IMR-90 (cell line): ENCODE measurements at regions not wholly inside any gene's neighbourhood (a gene's known extent, or its start where the extent isn't known, plus 50 kb on each side); places are given as distances from the start of the nearest gene placed in this dataset.

Source experiments
- ATAC-seq: fragments of 200-7000 bp; cut with Tn5 transposase; 2 replicates; pipeline ENCODE4 v1.9.1; 2020; ENCODE audit warnings: low read depth, mild to moderate bottlenecking, moderate library complexity
- BruUV-seq: library from RNA; stranded (reverse); fragments of 400-500 nt; replicated peaks from 2 replicates; lab custom pipeline; 2021; lab: Mats Ljungman, UMichigan
- CTCF ChIA-PET: fragments of 300-600 bp; formaldehyde crosslinking; extraction: SDS; loops from one replicate; lab custom pipeline; 2021; ENCODE audit warnings: antibody characterized with exemption; lab: Yijun Ruan, JAX
- POLR2A ChIA-PET: fragments of 300-600 bp; sonication (Branson Sonifier 250); formaldehyde crosslinking; loops from one replicate; lab custom pipeline; 2022; ENCODE audit warnings: antibody characterized with exemption; ENCODE audit not compliant: unreplicated experiment; lab: Charles Lee
- DNase-seq: peaks from one replicate; pipeline ENCODE4 v3.0.0; 2013
- H2AFZ ChIP-seq: replicated peaks from 2 replicates; pipeline ENCODE3; 2013; ENCODE audit warnings: low read length, mild to moderate bottlenecking; ENCODE audit not compliant: poor library complexity
- H2AK5ac ChIP-seq: 2 replicates; pipeline ENCODE4 v1.6.1; 2013; ENCODE audit warnings: low read depth, low read length, inconsistent platforms
- H2AK9ac ChIP-seq: replicated peaks from 2 replicates; pipeline ENCODE3; 2013; ENCODE audit warnings: mild to moderate bottlenecking, low read depth, low read length, moderate library complexity; ENCODE audit not compliant: poor library complexity
- H2BK120ac ChIP-seq: 2 replicates; pipeline ENCODE4 v1.6.1; 2013; ENCODE audit warnings: low read depth, low read length, inconsistent platforms
- H2BK15ac ChIP-seq: 3 replicates; pipeline ENCODE4 v1.6.1; 2013; ENCODE audit warnings: low read depth, low read length, inconsistent platforms
- H2BK20ac ChIP-seq: 2 replicates; pipeline ENCODE4 v1.6.1; 2013; ENCODE audit warnings: low read depth, mild to moderate bottlenecking, inconsistent platforms, low read length, moderate library complexity
- H2BK5ac ChIP-seq: 2 replicates; pipeline ENCODE4 v1.6.1; 2013; ENCODE audit warnings: mild to moderate bottlenecking, low read depth, low read length, inconsistent platforms; ENCODE audit not compliant: poor library complexity, severe bottlenecking
- H3K14ac ChIP-seq: replicated peaks from 2 replicates; pipeline ENCODE4 v1.6.1; 2013; ENCODE audit warnings: low read depth, low read length, inconsistent platforms
- H3K18ac ChIP-seq: 2 replicates; pipeline ENCODE4 v1.6.1; 2013; ENCODE audit warnings: low read depth, low read length, control low read depth
- H3K23ac ChIP-seq: 2 replicates; pipeline ENCODE4 v1.6.1; 2013; ENCODE audit warnings: low read depth, low read length, inconsistent platforms
- H3K27ac ChIP-seq: 2 replicates; pipeline ENCODE4 v1.5.1; 2013; ENCODE audit warnings: mild to moderate bottlenecking, control low read depth, low read length; ENCODE audit not compliant: insufficient read depth
- H3K27me3 ChIP-seq: 2 replicates; pipeline ENCODE4 v1.6.1; 2013; ENCODE audit warnings: low read length; ENCODE audit not compliant: control insufficient read depth, insufficient read depth
- H3K36me3 ChIP-seq: 2 replicates; pipeline ENCODE4 v1.6.1; 2013; ENCODE audit warnings: low read length, mixed read lengths; ENCODE audit not compliant: control insufficient read depth, insufficient read depth
- H3K4ac ChIP-seq: 2 replicates; pipeline ENCODE4 v1.6.1; 2013; ENCODE audit warnings: low read depth, low read length, inconsistent platforms
- H3K4me1 ChIP-seq: 2 replicates; pipeline ENCODE4 v1.6.1; 2013; ENCODE audit warnings: low read length, mixed read lengths; ENCODE audit not compliant: control insufficient read depth, insufficient read depth
- H3K4me2 ChIP-seq: 2 replicates; pipeline ENCODE4 v1.6.1; 2013; ENCODE audit warnings: low read depth, mild to moderate bottlenecking, control low read depth, low read length, moderate library complexity
- H3K4me3 ChIP-seq: 2 replicates; pipeline ENCODE4 v1.5.1; 2013; ENCODE audit warnings: low read depth, mild to moderate bottlenecking, control low read depth, low read length, moderate library complexity; ENCODE audit not compliant: insufficient read depth
- H3K56ac ChIP-seq: 2 replicates; pipeline ENCODE4 v1.6.1; 2013; ENCODE audit warnings: low read length, inconsistent platforms; ENCODE audit not compliant: insufficient read depth; ENCODE audit errors: extremely low read depth
- H3K79me1 ChIP-seq, 2 experiments: 2 replicates each; pipeline ENCODE4 v1.6.1; 2013; ENCODE audit warnings: low read length in 2 of 2, inconsistent platforms in 1 of 2, low read depth in 1 of 2
- H3K9ac ChIP-seq: 2 replicates; pipeline ENCODE4 v1.6.1; 2013; ENCODE audit warnings: low read depth, low read length, control low read depth
- H3K9me1 ChIP-seq: 2 replicates; pipeline ENCODE4 v1.6.1; 2013; ENCODE audit warnings: low read length, inconsistent platforms; ENCODE audit not compliant: insufficient read depth
- H3K9me3 ChIP-seq: 2 replicates; pipeline ENCODE4 v1.6.1; 2013; ENCODE audit warnings: low read length; ENCODE audit not compliant: control insufficient read depth, insufficient read depth
- H4K20me1 ChIP-seq: 2 replicates; pipeline ENCODE4 v1.6.1; 2013; ENCODE audit warnings: low read length, inconsistent platforms; ENCODE audit not compliant: insufficient read depth
- H4K5ac ChIP-seq: 2 replicates; pipeline ENCODE4 v1.6.1; 2013; ENCODE audit warnings: mild to moderate bottlenecking, low read depth, low read length, control low read depth
- H4K8ac ChIP-seq, 2 experiments: 2 replicates each; pipeline ENCODE4 v1.6.1; 2013; ENCODE audit warnings: low read depth in 2 of 2, low read length in 2 of 2, control low read depth in 1 of 2, inconsistent platforms in 1 of 2
- H4K91ac ChIP-seq: 2 replicates; pipeline ENCODE4 v1.6.1; 2013; ENCODE audit warnings: low read depth, low read length, inconsistent platforms; ENCODE audit not compliant: insufficient read depth
- CEBPB ChIP-seq: IDR thresholded peaks from 2 replicates; pipeline ENCODE4 v1.6.1; 2012; ENCODE audit warnings: low read depth, low read length, improper control_type of control experiment
- CHD1 ChIP-seq: IDR thresholded peaks from 2 replicates; pipeline ENCODE4 v1.6.1; 2012; ENCODE audit warnings: low read depth, low read length, improper control_type of control experiment
- WGBS, 2 experiments: methylation state at CpG; one replicate each; pipeline versions ENCODE4 v1.1.5 to v1.1.7; 2013; ENCODE audit warnings: missing lambda C conversion rate in 2 of 2; ENCODE audit not compliant: insufficient read length in 1 of 2; ENCODE audit errors: extremely low coverage in 2 of 2; 5-methylcytosine and 5-hydroxymethylcytosine counted together
- dilution Hi-C: fragments of 300-500 bp; cut with HindIII; formaldehyde crosslinking; loops from one replicate; pipeline ENCODE4 v1.14.3; 2018; ENCODE audit warnings: low sequenced_read_pairs; ENCODE audit not compliant: unreplicated experiment
- in situ Hi-C: fragments of 300-500 bp; cut with MboI; formaldehyde crosslinking; loops from 3 replicates; pipeline ENCODE4 v1.14.3; 2019; ENCODE audit warnings: low sequenced_read_pairs, inconsistent platforms, mixed read lengths
- intact Hi-C: fragments of 100-400 bp; cut with micrococcal nuclease; formaldehyde crosslinking; loops from 2 replicates; pipeline ENCODE4 v1.10.0; 2022

DNA sequence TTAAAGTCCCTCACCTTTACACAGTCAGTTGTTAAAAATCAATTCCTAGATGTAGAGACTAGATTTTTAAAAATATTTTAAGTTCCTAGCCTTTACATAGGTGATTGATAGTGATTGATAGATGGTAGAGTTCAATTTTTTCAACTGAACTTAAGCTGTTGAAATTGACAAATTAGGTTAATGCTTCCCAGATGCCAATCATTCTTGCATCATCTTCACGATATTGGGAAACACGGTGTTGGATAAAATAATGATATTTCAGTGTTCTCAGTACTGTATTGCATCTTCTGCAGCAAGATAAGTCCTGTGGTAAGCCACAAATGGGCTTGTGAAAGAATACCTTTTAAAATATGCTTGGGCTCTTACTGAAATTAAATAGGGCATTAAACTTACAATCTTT is 667.6 kb downstream of the STK39 start:
- H3K4me2 ChIP-seq = no peak overlapping the region
- no peaks in the 10 kb centered on the region for H3K9me3 ChIP-seq
- no peak overlapping the region for H2BK120ac ChIP-seq
- no peak overlapping the region for H3K14ac ChIP-seq
- no peak overlapping the region for H2BK5ac ChIP-seq
- no peak overlapping the region for H4K91ac ChIP-seq
- no peaks in the 10 kb centered on the region for H3K27me3 ChIP-seq
- H3K4me3 ChIP-seq = no peak overlapping the region
- H2BK15ac ChIP-seq = no peak overlapping the region
- no peak overlapping the region for H3K18ac ChIP-seq
- H3K9ac ChIP-seq = no peak overlapping the region
- no peak overlapping the region for H4K5ac ChIP-seq
- no peaks in the 10 kb centered on the region for H3K4me1 ChIP-seq
- no peak overlapping the region for H3K56ac ChIP-seq
- no peaks in the 10 kb centered on the region for H3K36me3 ChIP-seq
- H2BK20ac ChIP-seq = no peak overlapping the region
- POLR2A ChIA-PET = no interaction called here
- dilution Hi-C loops (no loop called here), in situ Hi-C loops (no loop called here), intact Hi-C loops (no loop called here)
- no peak overlapping the region for H4K8ac ChIP-seq
- H3K4ac ChIP-seq = no peak overlapping the region
- no TSS peak for BruUV-seq
- CTCF ChIA-PET = no interaction called here
- H3K79me1 ChIP-seq = no peaks in the 10 kb centered on the region
- DNase-seq (no peak), ATAC-seq (no peak)
- H3K27ac ChIP-seq = no peak overlapping the region
- H3K9me1 ChIP-seq = no peaks in the 10 kb centered on the region
- no peak overlapping the region for H2AFZ ChIP-seq
- WGBS, 2 experiments = no CpG with 5 or more reads among the region's 2 CpGs
- H2AK5ac ChIP-seq = no peak overlapping the region
- H3K23ac ChIP-seq = no peak overlapping the region
- H4K20me1 ChIP-seq = no peaks in the 10 kb centered on the region
- peak; percentile 43; the same call in 1 of the 2 replicates for TF ChIP-seq CEBPB
- TF ChIP-seq CHD1 = no peak
- no peak overlapping the region for H2AK9ac ChIP-seq
